Activated B cell treated with CpG ODN at 0.5 μM for 24 hours (primary cell): ENCODE measurements at regions not wholly inside any gene's neighbourhood (a gene's known extent, or its start where the extent isn't known, plus 50 kb on each side); places are given as distances from the start of the nearest gene placed in this dataset.

Experiments
- ATAC-seq: fragments of 200-7000 bp; cut with Tn5 transposase; one replicate; pipeline ENCODE4 v1.10.0; 2021; ENCODE audit warnings: low read depth, mild to moderate bottlenecking, moderate library complexity
- CTCF ChIA-PET: fragments of 350-600 bp; sonication (Branson Sonifier 250); formaldehyde crosslinking; loops from one replicate; lab custom pipeline; 2021; ENCODE audit warnings: antibody characterized with exemption; lab: Charles Lee
- POLR2A ChIA-PET: fragments of 350-600 bp; sonication (Branson Sonifier 250); formaldehyde crosslinking; loops from one replicate; lab custom pipeline; 2021; ENCODE audit warnings: antibody characterized with exemption; lab: Charles Lee
- DNase-seq: peaks from one replicate; pipeline ENCODE4 v3.0.0; 2022
- H3K27ac Mint-ChIP-seq: one replicate; pipeline ENCODE4 v1.8.0; 2020; ENCODE audit warnings: mixed read lengths
- H3K27me3 Mint-ChIP-seq: one replicate; pipeline ENCODE4 v1.8.0; 2021; ENCODE audit warnings: mixed read lengths
- H3K36me3 Mint-ChIP-seq: one replicate; pipeline ENCODE4 v1.8.0; 2021; ENCODE audit warnings: low read depth, mixed read lengths
- H3K4me1 Mint-ChIP-seq: one replicate; pipeline ENCODE4 v1.8.0; 2021; ENCODE audit warnings: mixed read lengths
- H3K4me3 Mint-ChIP-seq: one replicate; pipeline ENCODE4 v1.8.0; 2020; ENCODE audit warnings: mild to moderate bottlenecking, mixed read lengths
- H3K9me3 Mint-ChIP-seq: one replicate; pipeline ENCODE4 v1.8.0; 2020; ENCODE audit warnings: mixed read lengths
- intact Hi-C: fragments of 100-400 bp; cut with micrococcal nuclease; formaldehyde crosslinking; loops from one replicate; pipeline ENCODE4 v1.15.1; 2024
- TF ChIP-seq, protein P1 (sequence below): fragments of 200-600 bp; IDR thresholded peaks from one replicate; pipeline ENCODE4 v1.8.0; 2022; ENCODE audit warnings: antibody characterized with exemption, mild to moderate bottlenecking

DNA sequence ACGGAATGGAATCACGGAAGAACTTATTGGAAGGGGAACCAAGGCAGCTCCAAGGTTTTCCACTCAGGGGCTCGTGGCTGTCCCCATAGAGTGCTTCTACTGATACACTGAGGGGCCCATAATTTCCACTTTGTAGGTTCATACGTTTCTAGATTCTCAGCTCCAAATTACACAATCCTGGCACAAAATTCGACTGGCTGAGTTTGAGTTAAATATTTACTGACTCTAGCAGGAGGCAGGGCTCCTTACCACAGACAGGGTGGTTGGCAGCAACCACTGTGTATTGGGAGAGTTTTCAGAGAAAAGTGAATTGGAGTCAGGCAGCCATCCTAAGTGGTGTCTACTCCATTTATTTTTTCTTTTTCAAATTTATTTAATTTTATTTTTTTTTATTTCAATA lies 55.4 kb upstream of the SEC61G start:
- H3K4me3 Mint-ChIP-seq, result no peak overlapping the region
- TF ChIP-seq, protein P1, sequence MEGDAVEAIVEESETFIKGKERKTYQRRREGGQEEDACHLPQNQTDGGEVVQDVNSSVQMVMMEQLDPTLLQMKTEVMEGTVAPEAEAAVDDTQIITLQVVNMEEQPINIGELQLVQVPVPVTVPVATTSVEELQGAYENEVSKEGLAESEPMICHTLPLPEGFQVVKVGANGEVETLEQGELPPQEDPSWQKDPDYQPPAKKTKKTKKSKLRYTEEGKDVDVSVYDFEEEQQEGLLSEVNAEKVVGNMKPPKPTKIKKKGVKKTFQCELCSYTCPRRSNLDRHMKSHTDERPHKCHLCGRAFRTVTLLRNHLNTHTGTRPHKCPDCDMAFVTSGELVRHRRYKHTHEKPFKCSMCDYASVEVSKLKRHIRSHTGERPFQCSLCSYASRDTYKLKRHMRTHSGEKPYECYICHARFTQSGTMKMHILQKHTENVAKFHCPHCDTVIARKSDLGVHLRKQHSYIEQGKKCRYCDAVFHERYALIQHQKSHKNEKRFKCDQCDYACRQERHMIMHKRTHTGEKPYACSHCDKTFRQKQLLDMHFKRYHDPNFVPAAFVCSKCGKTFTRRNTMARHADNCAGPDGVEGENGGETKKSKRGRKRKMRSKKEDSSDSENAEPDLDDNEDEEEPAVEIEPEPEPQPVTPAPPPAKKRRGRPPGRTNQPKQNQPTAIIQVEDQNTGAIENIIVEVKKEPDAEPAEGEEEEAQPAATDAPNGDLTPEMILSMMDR, result no peak
- intact Hi-C loops, result no loop called here
- H3K4me1 Mint-ChIP-seq, result no peaks in the 10 kb centered on the region
- H3K9me3 Mint-ChIP-seq, result no peaks in the 10 kb centered on the region
- H3K27me3 Mint-ChIP-seq, result peaks cover 2% of the 10 kb centered on the region
- no peak for ATAC-seq
- ChIA-PET POLR2A (no interaction called here), CTCF (no interaction called here)
- no peak overlapping the region for H3K27ac Mint-ChIP-seq
- H3K36me3 Mint-ChIP-seq, result no peaks in the 10 kb centered on the region
- DNase-seq, result no peak

- TF ChIP-seq, protein P1, result no peak
- Mint-ChIP-seq H3K36me3 (no peaks in the 10 kb centered on the region), H3K4me3 (no peak overlapping the region), H3K27me3 (peaks cover 11% of the 10 kb centered on the region), H3K9me3 (no peaks in the 10 kb centered on the region), H3K4me1 (no peaks in the 10 kb centered on the region), H3K27ac (no peak overlapping the region)
- intact Hi-C loops, result no loop called here
- POLR2A ChIA-PET, result no interaction called here
- no peak for DNase-seq
- CTCF ChIA-PET, result no interaction called here
- no peak for ATAC-seq
Observed at GRCh38 chr7:54817152-54817551, 58.1 kb upstream of the SEC61G start.

DNA sequence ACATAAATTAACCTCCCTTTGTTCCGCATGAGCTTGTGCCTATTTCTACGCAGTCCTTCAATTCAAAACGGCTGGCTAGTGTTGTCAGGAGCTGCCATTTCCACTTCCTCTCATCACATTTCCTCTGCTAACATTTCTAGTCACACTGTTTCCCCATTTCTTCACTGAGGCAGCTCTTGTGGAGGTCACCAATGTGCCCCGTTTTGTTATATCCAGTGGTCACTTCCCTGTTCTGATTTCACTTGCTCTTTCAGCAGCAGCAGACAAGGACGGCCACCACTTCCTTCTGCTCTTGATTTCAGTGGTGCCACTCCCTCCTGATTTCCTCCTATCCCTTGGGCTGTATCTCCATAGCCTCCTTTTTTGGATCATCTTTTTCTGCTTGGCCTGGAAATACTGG lies 64.8 kb upstream of the SEC61G start:
- ChIA-PET POLR2A (no interaction called here), CTCF (no interaction called here)
- DNase-seq (no peak), ATAC-seq (no peak)
- peaks cover 9% of the 10 kb centered on the region for H3K9me3 Mint-ChIP-seq
- TF ChIP-seq, protein P1, result no peak
- no peaks in the 10 kb centered on the region for H3K36me3 Mint-ChIP-seq
- no peaks in the 10 kb centered on the region for H3K4me1 Mint-ChIP-seq
- H3K4me3 Mint-ChIP-seq, result no peak overlapping the region
- intact Hi-C loops, result no loop called here
- H3K27me3 Mint-ChIP-seq, result peaks cover 20% of the 10 kb centered on the region
- H3K27ac Mint-ChIP-seq, result no peak overlapping the region

- H3K4me1 Mint-ChIP-seq, result no peaks in the 10 kb centered on the region
- ChIA-PET CTCF (no interaction called here), POLR2A (no interaction called here)
- no peak overlapping the region for H3K27ac Mint-ChIP-seq
- intact Hi-C loops, result no loop called here
- DNase-seq (no peak), ATAC-seq (no peak)
- H3K9me3 Mint-ChIP-seq, result peaks cover 14% of the 10 kb centered on the region
- peaks cover 19% of the 10 kb centered on the region for H3K27me3 Mint-ChIP-seq
- H3K36me3 Mint-ChIP-seq, result no peaks in the 10 kb centered on the region
- no peak overlapping the region for H3K4me3 Mint-ChIP-seq
- TF ChIP-seq, protein P1, result no peak
Observed at GRCh38 chr7:54824655-54825054, 65.6 kb upstream of the SEC61G start.

DNA sequence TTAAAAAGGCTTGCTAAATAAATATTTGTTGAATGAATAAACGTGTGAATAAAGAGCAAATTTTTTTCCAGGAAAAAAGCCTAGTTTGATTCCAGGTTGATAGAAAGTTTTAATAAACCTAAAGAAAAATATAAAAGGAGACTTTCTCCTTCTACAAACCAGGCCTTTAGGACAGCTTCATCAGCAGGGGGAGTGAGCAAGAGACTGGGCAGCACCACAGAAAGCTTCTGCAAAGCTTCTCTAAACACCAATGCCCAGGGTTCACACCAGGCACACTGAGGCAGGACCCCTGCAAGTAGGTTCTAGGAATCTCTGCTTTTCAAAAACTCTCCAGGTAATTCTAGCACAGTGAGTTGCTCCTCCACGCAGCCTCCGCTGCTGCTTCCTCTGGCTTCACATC lies 66.4 kb upstream of the SEC61G start:
- TF ChIP-seq, protein P1, result no peak
- H3K9me3 Mint-ChIP-seq, result peaks cover 14% of the 10 kb centered on the region
- H3K4me1 Mint-ChIP-seq, result no peaks in the 10 kb centered on the region
- H3K4me3 Mint-ChIP-seq, result no peak overlapping the region
- intact Hi-C loops, result no loop called here
- no peaks in the 10 kb centered on the region for H3K36me3 Mint-ChIP-seq
- no peak for DNase-seq
- H3K27ac Mint-ChIP-seq, result no peak overlapping the region
- POLR2A ChIA-PET, result no interaction called here
- ATAC-seq, result no peak
- H3K27me3 Mint-ChIP-seq, result peaks cover 15% of the 10 kb centered on the region
- CTCF ChIA-PET, result no interaction called here
